ENCODE measurements at regions not wholly inside any gene's neighbourhood (a gene's known extent, or its start where the extent isn't known, plus 50 kb on each side); places are given as distances from the start of the nearest gene placed in this dataset.

GRCh38 chr18:60599267-60599666 is 226.7 kb upstream of the MC4R start:
- Mint-ChIP-seq H3K36me3 (no peaks in the 10 kb centered on the region), H3K27me3 (ENCODE audit: low read depth in 3 of 3) (no peaks in the 10 kb centered on the region), H3K4me3 (no peak overlapping the region), H3K9me3 (no peaks in the 10 kb centered on the region), H3K4me1 (peaks cover 2% of the 10 kb centered on the region), H3K27ac (no peak overlapping the region)
- Histone ChIP-seq H3K4me2 (replicated peaks; ENCODE audit: extremely low read depth, low read length, poor library complexity, severe bottlenecking) (no peak overlapping the region), H3K4me3 (replicated peaks in 1 of 3; ENCODE audit: low read depth in 2 of 3, low read length in 3 of 3) (no peak overlapping the region), H3K27ac (ENCODE audit: low read depth in 1 of 2, low read length in 2 of 2) (no peak overlapping the region), H3K27me3 (ENCODE audit: control insufficient read depth in 2 of 2, insufficient read depth in 2 of 2, low read length in 2 of 2) (no peaks in the 10 kb centered on the region), H2AFZ (ENCODE audit: insufficient read depth, low read depth, low read length, poor library complexity, severe bottlenecking) (no peak overlapping the region), H3K36me3 (replicated peaks in 1 of 2; ENCODE audit: control insufficient read depth in 1 of 2, insufficient read depth in 2 of 2, low read length in 2 of 2) (no peaks in the 10 kb centered on the region), H3K79me2 (ENCODE audit: insufficient read depth, low read length) (no peaks in the 10 kb centered on the region), H3K9me3 (replicated peaks in 1 of 2; ENCODE audit: control insufficient read depth in 1 of 2, insufficient read depth in 1 of 2, low read length in 2 of 2) (no peaks in the 10 kb centered on the region), H3K9ac (ENCODE audit: insufficient read depth, low read length, poor library complexity, severe bottlenecking) (no peak overlapping the region), H4K20me1 (ENCODE audit: insufficient read depth, low read length) (no peaks in the 10 kb centered on the region), H3K4me1 (ENCODE audit: control insufficient read depth in 1 of 2, insufficient read depth in 2 of 2, low read length in 2 of 2) (no peaks in the 10 kb centered on the region)
- intact Hi-C loops (cut with micrococcal nuclease), result no loop called here
- TF ChIP-seq CTCF (IDR thresholded peaks at IDR 0.05), result no peak
- no peak for DNase-seq
- WGBS (ENCODE audit: insufficient coverage), result no CpG with 5 or more reads among the region's 1 CpG

- no peaks in the 10 kb centered on the region for H3K4me1 ChIP-seq (ENCODE audit: control insufficient read depth in 1 of 2, insufficient read depth in 2 of 2, low read length in 2 of 2)
- no peak overlapping the region for H3K4me3 ChIP-seq (replicated peaks in 1 of 3; ENCODE audit: low read depth in 2 of 3, low read length in 3 of 3)
- no peaks in the 10 kb centered on the region for H3K79me2 ChIP-seq (ENCODE audit: insufficient read depth, low read length)
- H2AFZ ChIP-seq (ENCODE audit: insufficient read depth, low read depth, low read length, poor library complexity, severe bottlenecking), result no peak overlapping the region
- no peaks in the 10 kb centered on the region for H3K9me3 ChIP-seq (replicated peaks in 1 of 2; ENCODE audit: control insufficient read depth in 1 of 2, insufficient read depth in 1 of 2, low read length in 2 of 2)
- Mint-ChIP-seq H3K4me1 (peaks cover 2% of the 10 kb centered on the region), H3K27me3 (ENCODE audit: low read depth in 3 of 3) (no peaks in the 10 kb centered on the region), H3K9me3 (no peaks in the 10 kb centered on the region), H3K36me3 (no peaks in the 10 kb centered on the region), H3K27ac (no peak overlapping the region), H3K4me3 (no peak overlapping the region)
- no peak overlapping the region for H3K9ac ChIP-seq (ENCODE audit: insufficient read depth, low read length, poor library complexity, severe bottlenecking)
- no peak for DNase-seq
- intact Hi-C loops (cut with micrococcal nuclease), result no loop called here
- no peaks in the 10 kb centered on the region for H4K20me1 ChIP-seq (ENCODE audit: insufficient read depth, low read length)
- WGBS (ENCODE audit: insufficient coverage), result no CpG with 5 or more reads among the region's 2 CpGs
- H3K27me3 ChIP-seq (ENCODE audit: control insufficient read depth in 2 of 2, insufficient read depth in 2 of 2, low read length in 2 of 2), result no peaks in the 10 kb centered on the region
- no peak overlapping the region for H3K27ac ChIP-seq (ENCODE audit: low read depth in 1 of 2, low read length in 2 of 2)
- no peaks in the 10 kb centered on the region for H3K36me3 ChIP-seq (replicated peaks in 1 of 2; ENCODE audit: control insufficient read depth in 1 of 2, insufficient read depth in 2 of 2, low read length in 2 of 2)
- TF ChIP-seq CTCF (IDR thresholded peaks at IDR 0.05), result no peak
- H3K4me2 ChIP-seq (replicated peaks; ENCODE audit: extremely low read depth, low read length, poor library complexity, severe bottlenecking), result no peak overlapping the region
These were observed 227.4 kb upstream of the MC4R start for GRCh38 chr18:60599995-60600394.
